Hepatocyte (in vitro differentiated cells): ENCODE measurements at regions not wholly inside any gene's neighbourhood (a gene's known extent, or its start where the extent isn't known, plus 50 kb on each side); places are given as distances from the start of the nearest gene placed in this dataset.

Experiments
- CTCF ChIP-seq: fragments of 200-600 bp; sonication (generic); IDR thresholded peaks from 2 replicates; pipeline ENCODE4 v1.5.1; 2016; ENCODE audit warnings: antibody characterized with exemption, mild to moderate bottlenecking; ENCODE audit not compliant: poor library complexity
- EZH2 ChIP-seq: fragments of 200-600 bp; sonication (generic); IDR thresholded peaks from 2 replicates; pipeline ENCODE4 v1.6.1; 2016; ENCODE audit warnings: antibody characterized with exemption, mild to moderate bottlenecking, borderline replicate concordance

GRCh38 chr1:78369546-78369945, 121.2 kb upstream of the PTGFR start:
- TF ChIP-seq EZH2: no peak
- no peak for TF ChIP-seq CTCF
